Fibroblast of skin of left biceps (primary cell): ENCODE measurements at regions not wholly inside any gene's neighbourhood (a gene's known extent, or its start where the extent isn't known, plus 50 kb on each side); places are given as distances from the start of the nearest gene placed in this dataset.
A peak's percentile ranks its signal among the peaks of the same experiment; 100 is the strongest.

Experiments used
- DNase-seq, 2 experiments: peaks; one replicate each; pipeline ENCODE4 v3.0.0-alpha.2; 2013; ENCODE audit warnings: low read depth in 2 of 2

- DNase-seq: no peak
Measured at GRCh38 chr12:124445121-124445718, 122.2 kb downstream of the NCOR2 start.

GRCh38 chr12:124443931-124444712 is 123.3 kb downstream of the NCOR2 start:
- no peak for DNase-seq

GRCh38 chr12:124442772-124443445 is 124.5 kb downstream of the NCOR2 start:
- DNase-seq: no peak

GRCh38 chr12:124442281-124442680 is 125.1 kb downstream of the NCOR2 start:
- DNase-seq: no peak

- DNase-seq: peak; percentile 73 to 76
Measured at GRCh38 chr12:124441443-124442194, 125.8 kb downstream of the NCOR2 start.

GRCh38 chr12:124440841-124441381 is 126.5 kb downstream of the NCOR2 start:
- DNase-seq: no peak

GRCh38 chr12:124440031-124440626 is 127.3 kb downstream of the NCOR2 start:
- DNase-seq: no peak

GRCh38 chr12:124438437-124439056 is 128.9 kb downstream of the NCOR2 start:
- no peak for DNase-seq

- no peak for DNase-seq
Measured at GRCh38 chr12:124437617-124438436, 129.6 kb downstream of the NCOR2 start.

GRCh38 chr12:124437121-124437520 is 130.3 kb downstream of the NCOR2 start:
- DNase-seq: no peak

- DNase-seq: no peak
Measured at GRCh38 chr12:124436366-124436765, 131.0 kb downstream of the NCOR2 start.

GRCh38 chr12:124435806-124436345 is 131.5 kb downstream of the NCOR2 start:
- no peak for DNase-seq

GRCh38 chr12:124434951-124435805 is 132.2 kb downstream of the NCOR2 start:
- DNase-seq: no peak

GRCh38 chr12:124434354-124434753 is 133.1 kb downstream of the NCOR2 start:
- DNase-seq: no peak

- DNase-seq: no peak
Measured at GRCh38 chr12:124433879-124434278, 133.5 kb downstream of the NCOR2 start.

GRCh38 chr12:124433147-124433874 is 134.1 kb downstream of the NCOR2 start:
- DNase-seq: no peak

- no peak for DNase-seq
Measured at GRCh38 chr12:124432376-124432775, 135.0 kb downstream of the NCOR2 start.

- DNase-seq: no peak
Measured at GRCh38 chr12:124431971-124432370, 135.4 kb downstream of the NCOR2 start.
